Smooth muscle cell (in vitro differentiated cells): ENCODE measurements at regions not wholly inside any gene's neighbourhood (a gene's known extent, or its start where the extent isn't known, plus 50 kb on each side); places are given as distances from the start of the nearest gene placed in this dataset.

Experiments used
- DNase-seq: peaks from one replicate; lab custom pipeline; 2025; ENCODE audit not compliant: unreplicated experiment; lab: John Stamatoyannopoulos, UW
- H2AFZ ChIP-seq: fragments of 200-600 bp; sonication (generic); 2 replicates; pipeline ENCODE4 v1.6.0; 2016; ENCODE audit warnings: antibody characterized with exemption, low read depth, mild to moderate bottlenecking
- H3F3A ChIP-seq: fragments of 200-600 bp; sonication (generic); 2 replicates; pipeline ENCODE4 v1.6.0; 2017; ENCODE audit warnings: antibody characterized with exemption, low read depth
- H3K27ac ChIP-seq: fragments of 200-600 bp; sonication (generic); 2 replicates; pipeline ENCODE4 v1.5.1; 2016; ENCODE audit warnings: low read depth, mild to moderate bottlenecking
- H3K27me3 ChIP-seq: fragments of 200-600 bp; sonication (generic); 2 replicates; pipeline ENCODE4 v1.6.1; 2016; ENCODE audit warnings: low read depth, mild to moderate bottlenecking
- H3K36me3 ChIP-seq: fragments of 200-600 bp; sonication (generic); 2 replicates; pipeline ENCODE4 v1.5.1; 2016; ENCODE audit warnings: low read depth
- H3K4me1 ChIP-seq: fragments of 200-600 bp; sonication (generic); 2 replicates; pipeline ENCODE4 v1.5.1; 2016; ENCODE audit warnings: low read depth
- H3K4me2 ChIP-seq: fragments of 200-600 bp; sonication (generic); 2 replicates; pipeline ENCODE4 v1.6.0; 2016; ENCODE audit warnings: mild to moderate bottlenecking
- H3K4me3 ChIP-seq: fragments of 200-600 bp; sonication (generic); 2 replicates; pipeline ENCODE4 v1.5.1; 2016; ENCODE audit warnings: mild to moderate bottlenecking
- H3K79me2 ChIP-seq: fragments of 200-600 bp; sonication (generic); 2 replicates; pipeline ENCODE4 v1.6.0; 2016; ENCODE audit warnings: low read depth, mild to moderate bottlenecking
- H3K9ac ChIP-seq: fragments of 200-600 bp; sonication (generic); 2 replicates; pipeline ENCODE4 v1.6.0; 2016; ENCODE audit warnings: low read depth
- H3K9me3 ChIP-seq: fragments of 200-600 bp; sonication (generic); replicated peaks from 2 replicates; pipeline ENCODE4 v1.5.1; 2016; ENCODE audit warnings: low read depth
- H4K20me1 ChIP-seq: fragments of 200-600 bp; sonication (generic); 2 replicates; pipeline ENCODE4 v1.6.0; 2016; ENCODE audit warnings: low read depth
- WGBS: methylation state at CpG from one replicate; pipeline ENCODE4 v1.1.7; 2016; ENCODE audit warnings: low lambda C conversion rate; 5-methylcytosine and 5-hydroxymethylcytosine counted together
- TF ChIP-seq, protein P1 (sequence below): fragments of 200-600 bp; sonication (generic); IDR thresholded peaks from 2 replicates; pipeline ENCODE4 v1.5.1; 2017; ENCODE audit warnings: borderline replicate concordance, mild to moderate bottlenecking, antibody characterized with exemption; ENCODE audit not compliant: insufficient read depth, poor library complexity, severe bottlenecking

DNA sequence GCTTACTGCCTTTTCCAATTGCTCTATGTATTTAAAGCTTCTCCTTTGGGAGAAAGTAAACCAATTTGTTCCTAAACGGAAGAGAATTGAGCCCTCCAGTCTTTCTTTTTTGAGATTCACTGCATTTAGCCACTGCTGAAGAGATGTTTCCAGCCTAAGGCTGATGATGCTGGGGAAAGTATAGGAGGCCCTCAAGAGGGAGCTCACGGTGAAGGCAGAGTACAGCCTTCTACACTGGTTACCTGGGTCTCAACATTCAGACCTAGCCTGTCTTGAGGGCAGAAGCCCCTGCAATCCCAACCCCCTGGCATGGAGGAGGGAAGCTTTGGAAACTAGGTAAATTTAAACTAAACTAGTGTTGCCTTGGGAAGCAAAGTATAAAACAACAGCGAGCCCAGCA is 316.7 kb upstream of the TPK1 start:
- peaks cover 5% of the 10 kb centered on the region for H3K27me3 ChIP-seq
- no peak overlapping the region for H2AFZ ChIP-seq
- TF ChIP-seq, protein P1, sequence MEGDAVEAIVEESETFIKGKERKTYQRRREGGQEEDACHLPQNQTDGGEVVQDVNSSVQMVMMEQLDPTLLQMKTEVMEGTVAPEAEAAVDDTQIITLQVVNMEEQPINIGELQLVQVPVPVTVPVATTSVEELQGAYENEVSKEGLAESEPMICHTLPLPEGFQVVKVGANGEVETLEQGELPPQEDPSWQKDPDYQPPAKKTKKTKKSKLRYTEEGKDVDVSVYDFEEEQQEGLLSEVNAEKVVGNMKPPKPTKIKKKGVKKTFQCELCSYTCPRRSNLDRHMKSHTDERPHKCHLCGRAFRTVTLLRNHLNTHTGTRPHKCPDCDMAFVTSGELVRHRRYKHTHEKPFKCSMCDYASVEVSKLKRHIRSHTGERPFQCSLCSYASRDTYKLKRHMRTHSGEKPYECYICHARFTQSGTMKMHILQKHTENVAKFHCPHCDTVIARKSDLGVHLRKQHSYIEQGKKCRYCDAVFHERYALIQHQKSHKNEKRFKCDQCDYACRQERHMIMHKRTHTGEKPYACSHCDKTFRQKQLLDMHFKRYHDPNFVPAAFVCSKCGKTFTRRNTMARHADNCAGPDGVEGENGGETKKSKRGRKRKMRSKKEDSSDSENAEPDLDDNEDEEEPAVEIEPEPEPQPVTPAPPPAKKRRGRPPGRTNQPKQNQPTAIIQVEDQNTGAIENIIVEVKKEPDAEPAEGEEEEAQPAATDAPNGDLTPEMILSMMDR, result no peak
- DNase-seq, result no peak
- H3K4me3 ChIP-seq, result no peak overlapping the region
- H3K27ac ChIP-seq, result no peak overlapping the region
- no peaks in the 10 kb centered on the region for H3K9me3 ChIP-seq
- no peak overlapping the region for H3K4me2 ChIP-seq
- H3K4me1 ChIP-seq, result no peaks in the 10 kb centered on the region
- no peaks in the 10 kb centered on the region for H3K36me3 ChIP-seq
- no peak overlapping the region for H3K9ac ChIP-seq
- no peaks in the 10 kb centered on the region for H3F3A ChIP-seq
- H4K20me1 ChIP-seq, result no peaks in the 10 kb centered on the region
- H3K79me2 ChIP-seq, result no peaks in the 10 kb centered on the region
- WGBS, result 73% methylated on average over 3 of the region's 3 CpGs

DNA sequence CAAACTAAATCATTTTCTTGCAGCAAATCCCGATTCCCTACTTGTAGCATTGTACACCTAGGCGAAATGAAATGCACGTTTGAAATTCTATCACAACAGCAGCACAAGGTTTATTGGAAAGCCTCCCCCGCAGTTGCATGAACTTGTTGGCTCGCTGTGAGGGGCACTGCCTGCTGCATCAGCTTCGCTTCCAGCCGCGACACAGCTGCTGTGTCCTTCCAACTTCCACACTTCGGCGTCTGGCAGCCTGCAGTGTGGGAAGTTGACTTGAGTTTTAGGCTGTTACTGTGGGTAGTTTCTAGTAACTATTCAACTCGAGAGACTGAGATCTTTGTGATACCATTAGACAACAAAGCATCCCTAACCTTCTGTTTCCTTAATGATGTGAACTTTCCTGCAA is 315.8 kb upstream of the TPK1 start:
- Histone ChIP-seq H3K27me3 (peaks cover 5% of the 10 kb centered on the region), H3K4me3 (no peak overlapping the region), H3K36me3 (no peaks in the 10 kb centered on the region), H3F3A (no peaks in the 10 kb centered on the region), H2AFZ (no peak overlapping the region), H3K4me2 (no peak overlapping the region), H3K27ac (no peak overlapping the region), H4K20me1 (no peaks in the 10 kb centered on the region), H3K9me3 (no peaks in the 10 kb centered on the region), H3K9ac (no peak overlapping the region), H3K79me2 (no peaks in the 10 kb centered on the region), H3K4me1 (no peaks in the 10 kb centered on the region)
- DNase-seq, result no peak
- WGBS, result 76% methylated on average over 11 of the region's 11 CpGs
- TF ChIP-seq, protein P1, result no peak

DNA sequence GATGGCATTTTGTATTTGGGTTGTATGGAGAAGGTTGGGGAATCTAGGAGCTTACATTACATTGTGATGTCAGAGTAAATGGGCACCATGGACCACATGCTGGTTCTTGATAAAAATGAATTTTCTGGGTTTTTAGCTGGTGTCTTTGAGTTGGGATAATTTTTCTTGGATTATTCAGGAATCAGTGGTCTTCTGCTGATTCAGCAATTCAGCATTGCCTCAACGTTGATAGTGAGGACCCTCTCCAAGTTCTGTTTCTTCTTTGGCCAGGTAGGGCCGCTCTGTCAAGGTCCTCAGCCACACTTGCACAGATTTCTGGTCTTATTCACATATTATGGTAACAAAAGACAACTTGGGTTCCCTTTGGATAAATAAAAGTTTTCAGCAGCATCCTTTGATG is 312.0 kb upstream of the TPK1 start:
- Histone ChIP-seq H3F3A (no peaks in the 10 kb centered on the region), H3K27me3 (no peaks in the 10 kb centered on the region)

DNA sequence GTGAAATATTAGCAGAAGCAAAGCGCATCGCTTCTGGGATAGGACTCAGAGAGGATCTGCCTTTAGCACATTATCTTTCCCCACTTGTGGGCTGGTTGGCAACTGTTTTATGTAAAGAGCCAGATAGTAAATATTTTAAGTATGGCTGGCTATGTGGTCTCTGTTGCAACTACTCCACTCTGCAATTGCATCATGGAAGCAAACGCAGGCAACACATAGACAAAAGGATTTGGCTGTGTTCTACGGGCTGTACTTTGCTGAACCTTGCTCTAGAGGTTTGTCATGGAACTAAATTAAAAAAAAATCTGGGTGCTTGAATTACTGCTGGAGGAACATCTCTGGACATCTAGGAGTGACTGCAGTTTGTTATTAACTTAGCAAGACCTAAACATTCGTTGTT is 307.8 kb upstream of the TPK1 start:
- 57% methylated on average over 5 of the region's 5 CpGs for WGBS
- Histone ChIP-seq H3K4me3 (no peak overlapping the region), H2AFZ (no peak overlapping the region), H3K27ac (no peak overlapping the region), H3K4me2 (no peak overlapping the region), H3K4me1 (no peaks in the 10 kb centered on the region), H3K27me3 (no peaks in the 10 kb centered on the region), H3F3A (no peaks in the 10 kb centered on the region), H3K9me3 (no peaks in the 10 kb centered on the region), H3K36me3 (no peaks in the 10 kb centered on the region), H4K20me1 (no peaks in the 10 kb centered on the region), H3K79me2 (no peaks in the 10 kb centered on the region), H3K9ac (no peak overlapping the region)
- TF ChIP-seq, protein P1, result no peak
- DNase-seq, result no peak

More for the DNA sequence above, 312.0 kb upstream of the TPK1 start:
- Histone ChIP-seq H3K9me3 (no peaks in the 10 kb centered on the region), H3K27ac (no peak overlapping the region), H3K79me2 (no peaks in the 10 kb centered on the region), H3K4me3 (no peak overlapping the region), H2AFZ (no peak overlapping the region), H3K9ac (no peak overlapping the region), H4K20me1 (no peaks in the 10 kb centered on the region), H3K4me2 (no peak overlapping the region), H3K4me1 (no peaks in the 10 kb centered on the region), H3K36me3 (no peaks in the 10 kb centered on the region)
- TF ChIP-seq, protein P1, result no peak
- 86% methylated on average over 2 of the region's 2 CpGs for WGBS
- no peak for DNase-seq
